Stomach (tissue), 4 donors: ENCODE measurements at regions not wholly inside any gene's neighbourhood (a gene's known extent, or its start where the extent isn't known, plus 50 kb on each side); places are given as distances from the start of the nearest gene placed in this dataset.

ENCODE experiments used
- EP300 ChIP-seq: sonication (generic); formaldehyde crosslinking; IDR thresholded peaks from one replicate; pipeline ENCODE4 v1.6.1; 2017; ENCODE audit warnings: antibody characterized with exemption
- POLR2A ChIP-seq, 4 donors: fragments of 450-650 bp; IDR thresholded peaks; one replicate each; pipeline ENCODE4 v1.6.1; 2016; ENCODE audit warnings: antibody characterized with exemption in 4 of 4, control low read depth in 2 of 4, mild to moderate bottlenecking in 1 of 4, moderate library complexity in 1 of 4
- POLR2AphosphoS5 ChIP-seq, 3 donors: sonication (generic); formaldehyde crosslinking; IDR thresholded peaks; one replicate each; pipeline ENCODE4 v1.6.1; 2016; ENCODE audit warnings: antibody characterized with exemption in 3 of 3
- TF ChIP-seq, protein P1 (sequence below), 7 experiments: fragments of 450-650 bp in 4 of 7; fragments of 200-600 bp in 3 of 7; sonication (generic) in 3 of 7; IDR thresholded peaks; one replicate each; pipeline ENCODE4 v1.5.1; 2016 to 2019; ENCODE audit warnings: antibody characterized with exemption in 7 of 7, control low read depth in 2 of 7, mild to moderate bottlenecking in 1 of 7

DNA sequence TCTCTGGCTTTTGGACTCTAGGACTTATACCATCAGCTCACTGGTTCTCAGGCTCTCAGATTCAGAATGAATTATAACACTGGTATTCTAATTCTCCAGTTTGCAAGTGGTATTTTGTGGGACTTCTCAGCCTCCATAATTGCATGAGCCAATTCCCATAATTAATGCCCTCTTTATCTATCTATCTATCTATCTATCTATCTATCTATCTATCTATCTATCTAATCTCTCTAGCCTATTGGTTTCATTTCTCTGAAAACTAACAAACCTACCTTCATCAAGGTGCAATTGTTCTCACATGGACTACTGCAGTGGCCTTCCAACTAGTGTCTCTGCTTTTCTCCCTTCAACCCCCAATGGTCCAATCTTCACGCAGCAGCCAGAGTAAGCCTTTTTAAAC, 507.4 kb downstream of the ETNK1 start:
- TF ChIP-seq, protein P1, sequence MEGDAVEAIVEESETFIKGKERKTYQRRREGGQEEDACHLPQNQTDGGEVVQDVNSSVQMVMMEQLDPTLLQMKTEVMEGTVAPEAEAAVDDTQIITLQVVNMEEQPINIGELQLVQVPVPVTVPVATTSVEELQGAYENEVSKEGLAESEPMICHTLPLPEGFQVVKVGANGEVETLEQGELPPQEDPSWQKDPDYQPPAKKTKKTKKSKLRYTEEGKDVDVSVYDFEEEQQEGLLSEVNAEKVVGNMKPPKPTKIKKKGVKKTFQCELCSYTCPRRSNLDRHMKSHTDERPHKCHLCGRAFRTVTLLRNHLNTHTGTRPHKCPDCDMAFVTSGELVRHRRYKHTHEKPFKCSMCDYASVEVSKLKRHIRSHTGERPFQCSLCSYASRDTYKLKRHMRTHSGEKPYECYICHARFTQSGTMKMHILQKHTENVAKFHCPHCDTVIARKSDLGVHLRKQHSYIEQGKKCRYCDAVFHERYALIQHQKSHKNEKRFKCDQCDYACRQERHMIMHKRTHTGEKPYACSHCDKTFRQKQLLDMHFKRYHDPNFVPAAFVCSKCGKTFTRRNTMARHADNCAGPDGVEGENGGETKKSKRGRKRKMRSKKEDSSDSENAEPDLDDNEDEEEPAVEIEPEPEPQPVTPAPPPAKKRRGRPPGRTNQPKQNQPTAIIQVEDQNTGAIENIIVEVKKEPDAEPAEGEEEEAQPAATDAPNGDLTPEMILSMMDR (IDR thresholded peaks at IDR 0.05) = no peak
- TF ChIP-seq POLR2AphosphoS5 (IDR thresholded peaks at IDR 0.05) (no peak), EP300 (no peak), POLR2A (IDR thresholded peaks at IDR 0.05) (no peak)
